IPS-20b (cell line): ENCODE measurements at regions not wholly inside any gene's neighbourhood (a gene's known extent, or its start where the extent isn't known, plus 50 kb on each side); places are given as distances from the start of the nearest gene placed in this dataset.

Source experiments
- H3K27ac ChIP-seq: one replicate; pipeline ENCODE4 v1.5.1; 2013; ENCODE audit warnings: low read length
- H3K27me3 ChIP-seq: 2 replicates; pipeline ENCODE4 v1.6.1; 2013; ENCODE audit warnings: mild to moderate bottlenecking, low read length, inconsistent platforms; ENCODE audit not compliant: insufficient read depth
- H3K36me3 ChIP-seq: 2 replicates; pipeline ENCODE4 v1.6.1; 2013; ENCODE audit warnings: low read depth, mild to moderate bottlenecking, inconsistent platforms, low read length, moderate library complexity; ENCODE audit not compliant: insufficient read depth
- H3K4me1 ChIP-seq: 2 replicates; pipeline ENCODE4 v1.6.1; 2013; ENCODE audit warnings: mild to moderate bottlenecking, control low read depth, inconsistent platforms, low read length, moderate library complexity; ENCODE audit not compliant: insufficient read depth
- H3K4me3 ChIP-seq: 2 replicates; pipeline ENCODE4 v1.5.1; 2013; ENCODE audit warnings: mild to moderate bottlenecking, low read length, inconsistent platforms
- H3K9ac ChIP-seq: 2 replicates; pipeline ENCODE4 v1.6.1; 2013; ENCODE audit warnings: low read depth, mild to moderate bottlenecking, inconsistent platforms, low read length, moderate library complexity
- H3K9me3 ChIP-seq: 2 replicates; pipeline ENCODE4 v1.6.1; 2013; ENCODE audit warnings: mild to moderate bottlenecking, low read depth, low read length, inconsistent platforms; ENCODE audit not compliant: insufficient read depth

GRCh38 chr9:118532592-118532991 is 828.4 kb downstream of the TLR4 start:
- Histone ChIP-seq H3K4me1 (no peaks in the 10 kb centered on the region), H3K27me3 (no peaks in the 10 kb centered on the region), H3K9me3 (no peaks in the 10 kb centered on the region), H3K4me3 (no peak overlapping the region), H3K9ac (no peak overlapping the region), H3K27ac (no peak overlapping the region), H3K36me3 (no peaks in the 10 kb centered on the region)

GRCh38 chr9:118533101-118533500 is 828.9 kb downstream of the TLR4 start:
- no peaks in the 10 kb centered on the region for H3K4me1 ChIP-seq
- no peak overlapping the region for H3K27ac ChIP-seq
- no peaks in the 10 kb centered on the region for H3K36me3 ChIP-seq
- H3K4me3 ChIP-seq, result no peak overlapping the region
- no peak overlapping the region for H3K9ac ChIP-seq
- no peaks in the 10 kb centered on the region for H3K27me3 ChIP-seq
- no peaks in the 10 kb centered on the region for H3K9me3 ChIP-seq

GRCh38 chr9:118533850-118534249 is 829.6 kb downstream of the TLR4 start:
- no peaks in the 10 kb centered on the region for H3K4me1 ChIP-seq
- no peak overlapping the region for H3K4me3 ChIP-seq
- no peak overlapping the region for H3K9ac ChIP-seq
- H3K36me3 ChIP-seq, result no peaks in the 10 kb centered on the region
- H3K9me3 ChIP-seq, result no peaks in the 10 kb centered on the region
- H3K27ac ChIP-seq, result no peak overlapping the region
- no peaks in the 10 kb centered on the region for H3K27me3 ChIP-seq

- Histone ChIP-seq H3K4me1 (no peaks in the 10 kb centered on the region), H3K4me3 (no peak overlapping the region), H3K36me3 (no peaks in the 10 kb centered on the region), H3K27me3 (no peaks in the 10 kb centered on the region), H3K9ac (no peak overlapping the region), H3K27ac (no peak overlapping the region), H3K9me3 (no peaks in the 10 kb centered on the region)
Measured at GRCh38 chr9:118536153-118536552, 832.0 kb downstream of the TLR4 start.

GRCh38 chr9:118538959-118539358 is 830.3 kb downstream of the BRINP1 start:
- Histone ChIP-seq H3K4me3 (no peak overlapping the region), H3K36me3 (no peaks in the 10 kb centered on the region), H3K9ac (no peak overlapping the region), H3K27me3 (no peaks in the 10 kb centered on the region), H3K27ac (no peak overlapping the region), H3K9me3 (no peaks in the 10 kb centered on the region), H3K4me1 (no peaks in the 10 kb centered on the region)

- no peak overlapping the region for H3K4me3 ChIP-seq
- no peaks in the 10 kb centered on the region for H3K27me3 ChIP-seq
- H3K9ac ChIP-seq, result no peak overlapping the region
- H3K27ac ChIP-seq, result no peak overlapping the region
- no peaks in the 10 kb centered on the region for H3K4me1 ChIP-seq
- no peaks in the 10 kb centered on the region for H3K36me3 ChIP-seq
- H3K9me3 ChIP-seq, result no peaks in the 10 kb centered on the region
Measured at GRCh38 chr9:118553465-118553864, 815.8 kb downstream of the BRINP1 start.

- Histone ChIP-seq H3K4me3 (no peak overlapping the region), H3K9me3 (no peaks in the 10 kb centered on the region)
Measured at GRCh38 chr9:118554987-118555386, 814.2 kb downstream of the BRINP1 start.

GRCh38 chr9:118558026-118558425 is 811.2 kb downstream of the BRINP1 start:
- H3K4me3 ChIP-seq, result no peak overlapping the region
- H3K4me1 ChIP-seq, result no peaks in the 10 kb centered on the region
- H3K27ac ChIP-seq, result no peak overlapping the region
- no peaks in the 10 kb centered on the region for H3K9me3 ChIP-seq
- no peaks in the 10 kb centered on the region for H3K27me3 ChIP-seq
- no peaks in the 10 kb centered on the region for H3K36me3 ChIP-seq
- H3K9ac ChIP-seq, result no peak overlapping the region

More at GRCh38 chr9:118554987-118555386, 814.2 kb downstream of the BRINP1 start:
- H3K4me1 ChIP-seq, result no peaks in the 10 kb centered on the region
- no peaks in the 10 kb centered on the region for H3K36me3 ChIP-seq
- no peak overlapping the region for H3K27ac ChIP-seq
- no peak overlapping the region for H3K9ac ChIP-seq
- H3K27me3 ChIP-seq, result no peaks in the 10 kb centered on the region

- H3K36me3 ChIP-seq, result no peaks in the 10 kb centered on the region
- no peaks in the 10 kb centered on the region for H3K9me3 ChIP-seq
- no peaks in the 10 kb centered on the region for H3K27me3 ChIP-seq
- H3K9ac ChIP-seq, result no peak overlapping the region
- H3K27ac ChIP-seq, result no peak overlapping the region
- H3K4me1 ChIP-seq, result no peaks in the 10 kb centered on the region
- H3K4me3 ChIP-seq, result no peak overlapping the region
Measured at GRCh38 chr9:118558891-118559290, 810.3 kb downstream of the BRINP1 start.

- no peaks in the 10 kb centered on the region for H3K4me1 ChIP-seq
- H3K9ac ChIP-seq, result no peak overlapping the region
- H3K36me3 ChIP-seq, result no peaks in the 10 kb centered on the region
- no peaks in the 10 kb centered on the region for H3K27me3 ChIP-seq
- no peak overlapping the region for H3K4me3 ChIP-seq
- no peaks in the 10 kb centered on the region for H3K9me3 ChIP-seq
- H3K27ac ChIP-seq, result no peak overlapping the region
Measured at GRCh38 chr9:118561051-118561450, 808.2 kb downstream of the BRINP1 start.

GRCh38 chr9:118563677-118564076 is 805.6 kb downstream of the BRINP1 start:
- Histone ChIP-seq H3K36me3 (no peaks in the 10 kb centered on the region), H3K4me1 (no peaks in the 10 kb centered on the region), H3K27me3 (no peaks in the 10 kb centered on the region), H3K4me3 (no peak overlapping the region), H3K9ac (no peak overlapping the region), H3K27ac (no peak overlapping the region), H3K9me3 (no peaks in the 10 kb centered on the region)

GRCh38 chr9:118567861-118568260 is 801.4 kb downstream of the BRINP1 start:
- H3K27ac ChIP-seq, result no peak overlapping the region
- H3K27me3 ChIP-seq, result no peaks in the 10 kb centered on the region
- H3K9me3 ChIP-seq, result no peaks in the 10 kb centered on the region
- no peaks in the 10 kb centered on the region for H3K4me1 ChIP-seq
- no peaks in the 10 kb centered on the region for H3K36me3 ChIP-seq
- no peak overlapping the region for H3K4me3 ChIP-seq
- no peak overlapping the region for H3K9ac ChIP-seq

- no peaks in the 10 kb centered on the region for H3K36me3 ChIP-seq
- no peaks in the 10 kb centered on the region for H3K27me3 ChIP-seq
- no peak overlapping the region for H3K9ac ChIP-seq
- H3K9me3 ChIP-seq, result no peaks in the 10 kb centered on the region
- H3K4me1 ChIP-seq, result no peaks in the 10 kb centered on the region
- no peak overlapping the region for H3K27ac ChIP-seq
- no peak overlapping the region for H3K4me3 ChIP-seq
Measured at GRCh38 chr9:118568704-118569103, 800.5 kb downstream of the BRINP1 start.
